ENCODE measurements at regions not wholly inside any gene's neighbourhood (a gene's known extent, or its start where the extent isn't known, plus 50 kb on each side); places are given as distances from the start of the nearest gene placed in this dataset.

DNA sequence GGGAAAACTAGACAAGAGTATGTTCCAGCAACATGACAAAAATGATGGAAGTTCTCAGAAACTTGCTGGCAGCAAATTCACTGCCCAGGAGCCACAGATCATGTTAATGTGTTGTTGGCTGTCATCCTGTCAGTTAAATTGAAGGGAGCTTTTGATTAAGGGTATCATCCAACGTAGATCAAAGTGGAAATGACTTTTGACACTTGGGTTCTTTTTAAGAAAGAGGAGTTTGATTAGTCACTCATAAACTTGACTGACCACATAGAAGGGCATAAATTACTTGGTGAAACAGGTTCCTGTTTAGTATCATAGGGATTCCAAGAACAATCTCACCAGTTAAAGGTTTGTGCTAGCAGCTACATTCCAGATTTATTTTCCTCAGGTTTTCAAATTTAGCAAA, 288.7 kb downstream of the CSNK1G3 start:
- DNase-seq, result no peak
- intact Hi-C loops (cut with micrococcal nuclease), result no loop called here
- H3K27me3 ChIP-seq (ENCODE audit: control insufficient read depth in 2 of 2, insufficient read depth in 2 of 2, low read length in 2 of 2), result no peaks in the 10 kb centered on the region
- H4K20me1 ChIP-seq (ENCODE audit: insufficient read depth, low read length), result no peaks in the 10 kb centered on the region
- no CpG with 5 or more reads among the region's 1 CpG for WGBS (ENCODE audit: insufficient coverage)
- H3K9me3 ChIP-seq (replicated peaks in 1 of 2; ENCODE audit: control insufficient read depth in 1 of 2, insufficient read depth in 1 of 2, low read length in 2 of 2), result peaks cover 0 to 4% of the 10 kb centered on the region in 2 donors
- peaks cover 0 to 10% (median 0%) of the 10 kb centered on the region in 7 donors for H3K9me3 Mint-ChIP-seq
- H3K27ac Mint-ChIP-seq, result no peak overlapping the region
- H3K36me3 ChIP-seq (replicated peaks in 1 of 2; ENCODE audit: control insufficient read depth in 1 of 2, insufficient read depth in 2 of 2, low read length in 2 of 2), result no peaks in the 10 kb centered on the region
- H3K36me3 Mint-ChIP-seq, result no peaks in the 10 kb centered on the region
- H3K4me1 ChIP-seq (ENCODE audit: control insufficient read depth in 1 of 2, insufficient read depth in 2 of 2, low read length in 2 of 2), result no peaks in the 10 kb centered on the region
- no peak overlapping the region for H3K27ac ChIP-seq (ENCODE audit: low read depth in 1 of 2, low read length in 2 of 2)
- H3K9ac ChIP-seq (ENCODE audit: insufficient read depth, low read length, poor library complexity, severe bottlenecking), result no peak overlapping the region
- no peak overlapping the region for H3K4me3 Mint-ChIP-seq
- H2AFZ ChIP-seq (ENCODE audit: insufficient read depth, low read depth, low read length, poor library complexity, severe bottlenecking), result no peak overlapping the region
- no peak overlapping the region for H3K4me3 ChIP-seq (replicated peaks in 1 of 3; ENCODE audit: low read depth in 2 of 3, low read length in 3 of 3)
- H3K4me2 ChIP-seq (replicated peaks; ENCODE audit: extremely low read depth, low read length, poor library complexity, severe bottlenecking), result no peak overlapping the region
- TF ChIP-seq, protein P1, sequence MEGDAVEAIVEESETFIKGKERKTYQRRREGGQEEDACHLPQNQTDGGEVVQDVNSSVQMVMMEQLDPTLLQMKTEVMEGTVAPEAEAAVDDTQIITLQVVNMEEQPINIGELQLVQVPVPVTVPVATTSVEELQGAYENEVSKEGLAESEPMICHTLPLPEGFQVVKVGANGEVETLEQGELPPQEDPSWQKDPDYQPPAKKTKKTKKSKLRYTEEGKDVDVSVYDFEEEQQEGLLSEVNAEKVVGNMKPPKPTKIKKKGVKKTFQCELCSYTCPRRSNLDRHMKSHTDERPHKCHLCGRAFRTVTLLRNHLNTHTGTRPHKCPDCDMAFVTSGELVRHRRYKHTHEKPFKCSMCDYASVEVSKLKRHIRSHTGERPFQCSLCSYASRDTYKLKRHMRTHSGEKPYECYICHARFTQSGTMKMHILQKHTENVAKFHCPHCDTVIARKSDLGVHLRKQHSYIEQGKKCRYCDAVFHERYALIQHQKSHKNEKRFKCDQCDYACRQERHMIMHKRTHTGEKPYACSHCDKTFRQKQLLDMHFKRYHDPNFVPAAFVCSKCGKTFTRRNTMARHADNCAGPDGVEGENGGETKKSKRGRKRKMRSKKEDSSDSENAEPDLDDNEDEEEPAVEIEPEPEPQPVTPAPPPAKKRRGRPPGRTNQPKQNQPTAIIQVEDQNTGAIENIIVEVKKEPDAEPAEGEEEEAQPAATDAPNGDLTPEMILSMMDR (IDR thresholded peaks at IDR 0.05), result no peak
- no peaks in the 10 kb centered on the region for H3K4me1 Mint-ChIP-seq
- H3K27me3 Mint-ChIP-seq (ENCODE audit: low read depth in 3 of 3), result peaks cover 0 to 1% (median 0%) of the 10 kb centered on the region in 3 donors
- no peaks in the 10 kb centered on the region for H3K79me2 ChIP-seq (ENCODE audit: insufficient read depth, low read length)

DNA sequence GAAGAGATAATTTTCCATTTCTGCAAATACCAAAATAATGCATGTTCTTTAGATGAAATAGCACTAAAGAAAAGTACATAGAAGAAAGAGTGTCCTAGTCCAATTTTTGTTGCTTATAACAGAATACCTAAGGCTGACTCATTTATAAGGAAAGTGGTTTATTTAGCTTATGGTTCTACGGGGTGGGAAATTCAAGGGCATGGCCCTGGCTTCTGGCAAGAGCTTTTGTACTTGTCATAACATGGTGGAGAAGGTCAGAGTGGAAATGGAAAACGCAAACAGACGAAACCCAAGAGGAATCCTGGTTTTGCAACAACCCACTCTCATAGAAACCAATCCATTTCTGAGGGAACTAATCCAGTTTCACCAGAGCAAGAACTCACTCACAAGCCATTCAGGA, 283.7 kb downstream of the CSNK1G3 start:
- Mint-ChIP-seq H3K4me3 (no peak overlapping the region), H3K36me3 (no peaks in the 10 kb centered on the region), H3K4me1 (no peaks in the 10 kb centered on the region), H3K27me3 (ENCODE audit: low read depth in 3 of 3) (peaks cover 0 to 1% (median 1%) of the 10 kb centered on the region in 3 donors), H3K9me3 (peaks cover 0 to 19% (median 3%) of the 10 kb centered on the region in 7 donors), H3K27ac (no peak overlapping the region)
- Histone ChIP-seq H3K9ac (ENCODE audit: insufficient read depth, low read length, poor library complexity, severe bottlenecking) (no peak overlapping the region), H3K9me3 (replicated peaks in 1 of 2; ENCODE audit: control insufficient read depth in 1 of 2, insufficient read depth in 1 of 2, low read length in 2 of 2) (peaks cover 0 to 4% of the 10 kb centered on the region in 2 donors), H3K4me2 (replicated peaks; ENCODE audit: extremely low read depth, low read length, poor library complexity, severe bottlenecking) (no peak overlapping the region), H3K36me3 (replicated peaks in 1 of 2; ENCODE audit: control insufficient read depth in 1 of 2, insufficient read depth in 2 of 2, low read length in 2 of 2) (no peaks in the 10 kb centered on the region), H3K79me2 (ENCODE audit: insufficient read depth, low read length) (no peaks in the 10 kb centered on the region), H3K4me1 (ENCODE audit: control insufficient read depth in 1 of 2, insufficient read depth in 2 of 2, low read length in 2 of 2) (no peaks in the 10 kb centered on the region), H2AFZ (ENCODE audit: insufficient read depth, low read depth, low read length, poor library complexity, severe bottlenecking) (no peak overlapping the region), H4K20me1 (ENCODE audit: insufficient read depth, low read length) (no peaks in the 10 kb centered on the region), H3K4me3 (replicated peaks in 1 of 3; ENCODE audit: low read depth in 2 of 3, low read length in 3 of 3) (no peak overlapping the region), H3K27ac (ENCODE audit: low read depth in 1 of 2, low read length in 2 of 2) (no peak overlapping the region), H3K27me3 (ENCODE audit: control insufficient read depth in 2 of 2, insufficient read depth in 2 of 2, low read length in 2 of 2) (no peaks in the 10 kb centered on the region)
- no CpG with 5 or more reads among the region's 3 CpGs for WGBS (ENCODE audit: insufficient coverage)
- DNase-seq, result no peak
- TF ChIP-seq, protein P1 (IDR thresholded peaks at IDR 0.05), result no peak
- intact Hi-C loops (cut with micrococcal nuclease), result no loop called here

All from CD14-positive monocyte (primary cell).